DOHH2 (cell line): ENCODE measurements at regions not wholly inside any gene's neighbourhood (a gene's known extent, or its start where the extent isn't known, plus 50 kb on each side); places are given as distances from the start of the nearest gene placed in this dataset.

ENCODE experiments used
- H3F3A ChIP-seq: fragments of 200-600 bp; sonication (generic), shearing (Covaris generic); 2 replicates; pipeline ENCODE4 v1.6.0; 2016; ENCODE audit warnings: antibody characterized with exemption, mild to moderate bottlenecking; ENCODE audit not compliant: control insufficient read depth, insufficient read depth
- H3K27ac ChIP-seq: fragments of 200-600 bp; sonication (generic); 2 replicates; pipeline ENCODE4 v1.5.1; 2014; ENCODE audit warnings: low read depth, mild to moderate bottlenecking, low read length, moderate library complexity
- H3K27me3 ChIP-seq: fragments of 200-600 bp; sonication (generic); 2 replicates; pipeline ENCODE4 v1.6.1; 2014; ENCODE audit warnings: mild to moderate bottlenecking, low read length, mixed read lengths; ENCODE audit not compliant: control insufficient read depth
- H3K36me3 ChIP-seq: fragments of 200-600 bp; sonication (generic); 2 replicates; pipeline ENCODE4 v1.6.1; 2014; ENCODE audit warnings: mild to moderate bottlenecking, low read length, moderate library complexity, mixed read lengths; ENCODE audit not compliant: control insufficient read depth
- H3K4me1 ChIP-seq: fragments of 200-600 bp; sonication (generic); 2 replicates; pipeline ENCODE4 v1.6.1; 2014; ENCODE audit warnings: mild to moderate bottlenecking, low read length, mixed read lengths; ENCODE audit not compliant: control insufficient read depth
- H3K4me2 ChIP-seq: fragments of 200-600 bp; sonication (generic); 2 replicates; pipeline ENCODE4 v1.6.0; 2014; ENCODE audit warnings: mild to moderate bottlenecking, low read length, moderate library complexity
- H3K4me3 ChIP-seq: fragments of 200-600 bp; sonication (generic); 2 replicates; pipeline ENCODE4 v1.5.1; 2014; ENCODE audit warnings: mild to moderate bottlenecking, low read length, mixed read lengths
- H3K79me2 ChIP-seq: fragments of 200-600 bp; sonication (generic); 2 replicates; pipeline ENCODE4 v1.6.1; 2014; ENCODE audit warnings: mild to moderate bottlenecking, low read length, mixed read lengths; ENCODE audit not compliant: control insufficient read depth
- H3K9me2 ChIP-seq: fragments of 200-600 bp; sonication (generic); replicated peaks from 2 replicates; pipeline ENCODE4 v1.6.1; 2014; ENCODE audit warnings: mild to moderate bottlenecking, low read length, mixed read lengths; ENCODE audit not compliant: control insufficient read depth
- H3K9me3 ChIP-seq: fragments of 200-600 bp; sonication (generic); 2 replicates; pipeline ENCODE4 v1.6.1; 2014; ENCODE audit warnings: antibody characterized with exemption, low read length, mixed read lengths; ENCODE audit not compliant: control insufficient read depth, insufficient read depth
- H4K20me1 ChIP-seq: fragments of 200-600 bp; sonication (generic); 2 replicates; pipeline ENCODE4 v1.6.0; 2014; ENCODE audit warnings: low read depth, mild to moderate bottlenecking, antibody characterized with exemption, low read length, moderate library complexity; ENCODE audit not compliant: control insufficient read depth, insufficient read depth
- EZH2phosphoT487 ChIP-seq: fragments of 200-600 bp; sonication (generic); IDR thresholded peaks from 2 replicates; pipeline ENCODE4 v1.6.1; 2017; ENCODE audit warnings: borderline replicate concordance, mild to moderate bottlenecking, antibody characterized with exemption, low read length, moderate library complexity, mixed read lengths
- TF ChIP-seq, protein P1 (sequence below): fragments of 200-600 bp; sonication (generic); IDR thresholded peaks from one replicate; pipeline ENCODE4 v1.5.1; 2014; ENCODE audit warnings: antibody characterized with exemption, mild to moderate bottlenecking, low read depth, low read length; ENCODE audit not compliant: poor library complexity, severe bottlenecking

DNA sequence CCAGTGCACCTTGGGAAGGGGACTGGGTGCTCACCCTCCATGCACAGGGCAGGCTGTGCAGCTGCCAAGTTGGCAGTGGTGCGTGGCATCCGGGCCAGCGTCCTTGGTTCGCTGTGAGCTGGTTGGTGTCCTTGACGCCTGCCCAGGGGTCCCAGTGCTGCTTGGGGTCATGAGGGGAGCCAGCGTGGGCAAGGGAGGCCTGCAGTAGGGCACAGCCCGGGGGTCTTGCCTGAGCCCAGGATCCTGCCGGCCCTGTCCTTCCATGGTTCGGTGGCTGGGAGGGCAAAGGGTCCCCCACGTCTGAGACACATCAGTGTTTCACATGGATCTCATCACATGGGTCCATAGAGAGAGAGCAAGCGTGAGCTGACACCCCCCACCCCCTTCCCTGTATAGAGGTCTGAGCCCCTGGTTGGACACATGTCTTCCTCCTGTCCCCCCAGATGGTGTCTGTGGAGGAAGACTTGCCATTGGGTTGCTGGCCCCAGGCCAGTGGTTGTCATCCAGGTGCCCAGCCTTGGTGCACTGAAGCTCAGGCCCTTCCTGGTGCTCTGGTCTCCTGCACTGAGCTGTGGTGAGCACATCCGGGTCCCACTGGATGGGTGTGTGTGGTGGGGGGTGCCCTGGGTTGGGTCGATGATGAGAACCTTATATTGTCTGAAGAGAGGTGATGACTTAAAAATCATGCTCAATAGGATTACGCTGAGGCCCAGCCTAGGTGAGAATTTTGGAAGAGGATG, 232.3 kb downstream of the SNRPN start:
- H3K9me3 ChIP-seq = peaks cover 64% of the 10 kb centered on the region; the same call in 1 of the 2 replicates
- no peaks in the 10 kb centered on the region for H3F3A ChIP-seq
- no peaks in the 10 kb centered on the region for H3K36me3 ChIP-seq
- H3K27ac ChIP-seq = no peak overlapping the region
- H3K4me2 ChIP-seq = no peak overlapping the region
- H3K4me3 ChIP-seq = no peak overlapping the region
- no peaks in the 10 kb centered on the region for H4K20me1 ChIP-seq
- no peaks in the 10 kb centered on the region for H3K27me3 ChIP-seq
- H3K4me1 ChIP-seq = no peaks in the 10 kb centered on the region
- H3K79me2 ChIP-seq = no peaks in the 10 kb centered on the region
- no peaks in the 10 kb centered on the region for H3K9me2 ChIP-seq
- TF ChIP-seq, protein P1, sequence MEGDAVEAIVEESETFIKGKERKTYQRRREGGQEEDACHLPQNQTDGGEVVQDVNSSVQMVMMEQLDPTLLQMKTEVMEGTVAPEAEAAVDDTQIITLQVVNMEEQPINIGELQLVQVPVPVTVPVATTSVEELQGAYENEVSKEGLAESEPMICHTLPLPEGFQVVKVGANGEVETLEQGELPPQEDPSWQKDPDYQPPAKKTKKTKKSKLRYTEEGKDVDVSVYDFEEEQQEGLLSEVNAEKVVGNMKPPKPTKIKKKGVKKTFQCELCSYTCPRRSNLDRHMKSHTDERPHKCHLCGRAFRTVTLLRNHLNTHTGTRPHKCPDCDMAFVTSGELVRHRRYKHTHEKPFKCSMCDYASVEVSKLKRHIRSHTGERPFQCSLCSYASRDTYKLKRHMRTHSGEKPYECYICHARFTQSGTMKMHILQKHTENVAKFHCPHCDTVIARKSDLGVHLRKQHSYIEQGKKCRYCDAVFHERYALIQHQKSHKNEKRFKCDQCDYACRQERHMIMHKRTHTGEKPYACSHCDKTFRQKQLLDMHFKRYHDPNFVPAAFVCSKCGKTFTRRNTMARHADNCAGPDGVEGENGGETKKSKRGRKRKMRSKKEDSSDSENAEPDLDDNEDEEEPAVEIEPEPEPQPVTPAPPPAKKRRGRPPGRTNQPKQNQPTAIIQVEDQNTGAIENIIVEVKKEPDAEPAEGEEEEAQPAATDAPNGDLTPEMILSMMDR = no peak
- TF ChIP-seq EZH2phosphoT487 = no peak

DNA sequence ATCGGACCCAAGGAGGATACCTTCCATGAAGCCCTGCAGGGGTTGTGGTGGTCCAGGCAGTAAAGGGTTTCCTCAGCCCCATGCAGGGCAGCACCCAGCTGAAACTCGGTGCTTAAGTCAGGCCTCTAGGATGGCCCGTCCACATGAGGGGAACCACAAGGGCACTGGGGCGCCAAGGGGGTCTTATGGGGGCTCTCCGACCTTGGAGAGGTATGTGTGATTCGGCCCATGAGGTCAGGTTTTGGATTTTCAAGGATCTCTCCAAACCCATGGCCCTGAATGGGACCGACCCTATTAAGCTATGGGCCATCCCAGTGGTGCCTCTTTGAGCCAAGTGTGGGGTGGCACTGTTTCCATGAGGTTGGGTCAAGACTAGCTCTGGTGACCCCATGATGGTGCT, 233.3 kb downstream of the SNRPN start:
- TF ChIP-seq EZH2phosphoT487 = no peak
- TF ChIP-seq, protein P1 = no peak
- Histone ChIP-seq H3K9me3 (peaks cover 66% of the 10 kb centered on the region; the same call in 1 of the 2 replicates), H3K36me3 (no peaks in the 10 kb centered on the region), H3K4me3 (no peak overlapping the region), H3K79me2 (no peaks in the 10 kb centered on the region), H3F3A (no peaks in the 10 kb centered on the region), H3K9me2 (no peaks in the 10 kb centered on the region), H4K20me1 (no peaks in the 10 kb centered on the region), H3K4me2 (no peak overlapping the region), H3K27me3 (no peaks in the 10 kb centered on the region), H3K27ac (no peak overlapping the region), H3K4me1 (no peaks in the 10 kb centered on the region)

DNA sequence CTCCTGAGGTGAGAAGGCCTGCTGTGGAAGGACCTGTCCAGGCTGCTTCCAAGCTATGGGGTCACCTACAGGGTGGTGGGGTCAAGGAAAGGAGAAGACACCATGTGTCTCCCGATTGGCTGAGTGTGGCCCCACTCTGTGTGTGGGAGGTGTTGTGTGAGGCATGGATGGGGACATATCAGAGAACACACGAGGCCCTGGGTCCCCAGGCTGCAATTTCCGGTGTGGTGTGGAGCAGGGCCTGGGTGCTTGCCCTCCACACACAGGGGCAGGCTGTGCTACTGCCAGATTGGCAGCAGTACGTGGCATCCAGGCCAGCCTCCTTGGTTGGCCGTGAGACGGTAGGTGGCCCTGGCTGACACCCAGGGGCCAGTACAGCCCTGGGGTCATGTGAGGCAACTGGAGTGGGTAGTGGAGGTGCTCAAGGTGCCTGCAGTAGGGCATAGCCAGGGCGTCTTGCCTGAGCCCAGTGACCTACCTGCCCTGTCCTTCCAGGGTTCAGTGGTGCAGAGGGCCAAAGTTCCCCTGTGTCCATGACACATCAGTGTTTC, 233.8 kb downstream of the SNRPN start:
- peaks cover 62% of the 10 kb centered on the region; the same call in 1 of the 2 replicates for H3K9me3 ChIP-seq
- no peak for TF ChIP-seq EZH2phosphoT487
- H3K36me3 ChIP-seq = no peaks in the 10 kb centered on the region
- no peaks in the 10 kb centered on the region for H3K79me2 ChIP-seq
- no peak overlapping the region for H3K4me2 ChIP-seq
- H3K4me1 ChIP-seq = no peaks in the 10 kb centered on the region
- no peak overlapping the region for H3K4me3 ChIP-seq
- no peaks in the 10 kb centered on the region for H3F3A ChIP-seq
- no peaks in the 10 kb centered on the region for H3K9me2 ChIP-seq
- no peak overlapping the region for H3K27ac ChIP-seq
- no peaks in the 10 kb centered on the region for H4K20me1 ChIP-seq
- no peaks in the 10 kb centered on the region for H3K27me3 ChIP-seq

DNA sequence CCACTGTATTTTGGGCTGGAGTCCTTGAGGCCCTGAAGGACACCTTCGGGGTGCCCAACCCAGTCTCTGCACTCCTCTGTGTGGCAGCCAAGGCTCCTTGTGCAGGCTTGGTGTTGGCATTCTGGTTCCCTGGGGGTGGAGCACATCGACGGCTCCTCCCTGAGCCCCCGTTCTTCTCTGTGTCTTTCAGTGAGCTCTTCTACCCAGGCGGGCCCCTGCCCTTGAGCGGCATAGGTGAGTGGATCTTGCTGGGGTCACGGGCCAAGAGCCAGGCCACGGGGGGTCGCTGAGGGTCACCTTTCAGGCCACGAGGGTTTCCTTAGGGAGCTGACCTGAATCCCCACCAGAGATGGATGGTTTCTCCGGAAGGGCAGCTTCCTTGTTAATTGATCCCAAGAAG, 234.8 kb downstream of the SNRPN start:
- Histone ChIP-seq H3K27ac (no peak overlapping the region), H3K4me3 (no peak overlapping the region), H3K9me3 (peaks cover 66% of the 10 kb centered on the region; the same call in 1 of the 2 replicates), H3K9me2 (no peaks in the 10 kb centered on the region), H3K4me1 (no peaks in the 10 kb centered on the region), H3F3A (no peaks in the 10 kb centered on the region), H3K4me2 (no peak overlapping the region), H3K79me2 (no peaks in the 10 kb centered on the region), H3K36me3 (no peaks in the 10 kb centered on the region), H4K20me1 (no peaks in the 10 kb centered on the region), H3K27me3 (no peaks in the 10 kb centered on the region)
- TF ChIP-seq EZH2phosphoT487 = no peak
- TF ChIP-seq, protein P1 = no peak
